ENCODE measurements at regions not wholly inside any gene's neighbourhood (a gene's known extent, or its start where the extent isn't known, plus 50 kb on each side); places are given as distances from the start of the nearest gene placed in this dataset.

DNA sequence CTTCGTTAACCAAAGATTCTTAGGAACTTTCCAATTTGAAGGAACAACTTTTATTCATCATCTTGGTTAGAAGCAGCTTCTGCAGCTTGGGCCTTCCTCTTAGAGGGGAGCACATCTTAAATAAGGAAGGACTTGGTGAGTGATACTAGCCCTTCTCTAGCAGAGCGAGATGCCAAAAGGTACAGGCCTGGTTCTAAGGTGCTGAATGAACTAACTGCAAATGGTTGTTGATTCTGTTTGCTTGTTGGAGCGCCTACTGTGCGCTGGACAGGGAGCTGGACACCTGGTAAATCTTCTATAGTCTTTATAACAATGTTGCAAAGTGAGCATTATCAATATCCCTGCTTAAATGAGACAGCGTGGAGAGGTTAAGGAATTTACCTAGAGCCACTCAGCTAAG is 127.1 kb downstream of the MYCN start (continued):
- TF ChIP-seq, protein P1, sequence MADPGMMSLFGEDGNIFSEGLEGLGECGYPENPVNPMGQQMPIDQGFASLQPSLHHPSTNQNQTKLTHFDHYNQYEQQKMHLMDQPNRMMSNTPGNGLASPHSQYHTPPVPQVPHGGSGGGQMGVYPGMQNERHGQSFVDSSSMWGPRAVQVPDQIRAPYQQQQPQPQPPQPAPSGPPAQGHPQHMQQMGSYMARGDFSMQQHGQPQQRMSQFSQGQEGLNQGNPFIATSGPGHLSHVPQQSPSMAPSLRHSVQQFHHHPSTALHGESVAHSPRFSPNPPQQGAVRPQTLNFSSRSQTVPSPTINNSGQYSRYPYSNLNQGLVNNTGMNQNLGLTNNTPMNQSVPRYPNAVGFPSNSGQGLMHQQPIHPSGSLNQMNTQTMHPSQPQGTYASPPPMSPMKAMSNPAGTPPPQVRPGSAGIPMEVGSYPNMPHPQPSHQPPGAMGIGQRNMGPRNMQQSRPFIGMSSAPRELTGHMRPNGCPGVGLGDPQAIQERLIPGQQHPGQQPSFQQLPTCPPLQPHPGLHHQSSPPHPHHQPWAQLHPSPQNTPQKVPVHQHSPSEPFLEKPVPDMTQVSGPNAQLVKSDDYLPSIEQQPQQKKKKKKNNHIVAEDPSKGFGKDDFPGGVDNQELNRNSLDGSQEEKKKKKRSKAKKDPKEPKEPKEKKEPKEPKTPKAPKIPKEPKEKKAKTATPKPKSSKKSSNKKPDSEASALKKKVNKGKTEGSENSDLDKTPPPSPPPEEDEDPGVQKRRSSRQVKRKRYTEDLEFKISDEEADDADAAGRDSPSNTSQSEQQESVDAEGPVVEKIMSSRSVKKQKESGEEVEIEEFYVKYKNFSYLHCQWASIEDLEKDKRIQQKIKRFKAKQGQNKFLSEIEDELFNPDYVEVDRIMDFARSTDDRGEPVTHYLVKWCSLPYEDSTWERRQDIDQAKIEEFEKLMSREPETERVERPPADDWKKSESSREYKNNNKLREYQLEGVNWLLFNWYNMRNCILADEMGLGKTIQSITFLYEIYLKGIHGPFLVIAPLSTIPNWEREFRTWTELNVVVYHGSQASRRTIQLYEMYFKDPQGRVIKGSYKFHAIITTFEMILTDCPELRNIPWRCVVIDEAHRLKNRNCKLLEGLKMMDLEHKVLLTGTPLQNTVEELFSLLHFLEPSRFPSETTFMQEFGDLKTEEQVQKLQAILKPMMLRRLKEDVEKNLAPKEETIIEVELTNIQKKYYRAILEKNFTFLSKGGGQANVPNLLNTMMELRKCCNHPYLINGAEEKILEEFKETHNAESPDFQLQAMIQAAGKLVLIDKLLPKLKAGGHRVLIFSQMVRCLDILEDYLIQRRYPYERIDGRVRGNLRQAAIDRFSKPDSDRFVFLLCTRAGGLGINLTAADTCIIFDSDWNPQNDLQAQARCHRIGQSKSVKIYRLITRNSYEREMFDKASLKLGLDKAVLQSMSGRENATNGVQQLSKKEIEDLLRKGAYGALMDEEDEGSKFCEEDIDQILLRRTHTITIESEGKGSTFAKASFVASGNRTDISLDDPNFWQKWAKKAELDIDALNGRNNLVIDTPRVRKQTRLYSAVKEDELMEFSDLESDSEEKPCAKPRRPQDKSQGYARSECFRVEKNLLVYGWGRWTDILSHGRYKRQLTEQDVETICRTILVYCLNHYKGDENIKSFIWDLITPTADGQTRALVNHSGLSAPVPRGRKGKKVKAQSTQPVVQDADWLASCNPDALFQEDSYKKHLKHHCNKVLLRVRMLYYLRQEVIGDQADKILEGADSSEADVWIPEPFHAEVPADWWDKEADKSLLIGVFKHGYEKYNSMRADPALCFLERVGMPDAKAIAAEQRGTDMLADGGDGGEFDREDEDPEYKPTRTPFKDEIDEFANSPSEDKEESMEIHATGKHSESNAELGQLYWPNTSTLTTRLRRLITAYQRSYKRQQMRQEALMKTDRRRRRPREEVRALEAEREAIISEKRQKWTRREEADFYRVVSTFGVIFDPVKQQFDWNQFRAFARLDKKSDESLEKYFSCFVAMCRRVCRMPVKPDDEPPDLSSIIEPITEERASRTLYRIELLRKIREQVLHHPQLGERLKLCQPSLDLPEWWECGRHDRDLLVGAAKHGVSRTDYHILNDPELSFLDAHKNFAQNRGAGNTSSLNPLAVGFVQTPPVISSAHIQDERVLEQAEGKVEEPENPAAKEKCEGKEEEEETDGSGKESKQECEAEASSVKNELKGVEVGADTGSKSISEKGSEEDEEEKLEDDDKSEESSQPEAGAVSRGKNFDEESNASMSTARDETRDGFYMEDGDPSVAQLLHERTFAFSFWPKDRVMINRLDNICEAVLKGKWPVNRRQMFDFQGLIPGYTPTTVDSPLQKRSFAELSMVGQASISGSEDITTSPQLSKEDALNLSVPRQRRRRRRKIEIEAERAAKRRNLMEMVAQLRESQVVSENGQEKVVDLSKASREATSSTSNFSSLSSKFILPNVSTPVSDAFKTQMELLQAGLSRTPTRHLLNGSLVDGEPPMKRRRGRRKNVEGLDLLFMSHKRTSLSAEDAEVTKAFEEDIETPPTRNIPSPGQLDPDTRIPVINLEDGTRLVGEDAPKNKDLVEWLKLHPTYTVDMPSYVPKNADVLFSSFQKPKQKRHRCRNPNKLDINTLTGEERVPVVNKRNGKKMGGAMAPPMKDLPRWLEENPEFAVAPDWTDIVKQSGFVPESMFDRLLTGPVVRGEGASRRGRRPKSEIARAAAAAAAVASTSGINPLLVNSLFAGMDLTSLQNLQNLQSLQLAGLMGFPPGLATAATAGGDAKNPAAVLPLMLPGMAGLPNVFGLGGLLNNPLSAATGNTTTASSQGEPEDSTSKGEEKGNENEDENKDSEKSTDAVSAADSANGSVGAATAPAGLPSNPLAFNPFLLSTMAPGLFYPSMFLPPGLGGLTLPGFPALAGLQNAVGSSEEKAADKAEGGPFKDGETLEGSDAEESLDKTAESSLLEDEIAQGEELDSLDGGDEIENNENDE (IDR thresholded peaks at IDR 0.05; ENCODE audit: insufficient replicate concordance, low read length) = no peak
- TF ChIP-seq HDAC2 (IDR thresholded peaks at IDR 0.05; ENCODE audit: borderline replicate concordance in 1 of 2, low read depth in 2 of 2, low read length in 2 of 2) (no peak), KDM1A (IDR thresholded peaks at IDR 0.05; ENCODE audit: borderline replicate concordance, low read length) (no peak), PHF8 (conservative IDR thresholded peaks at IDR 0.05; ENCODE audit: low read depth, low read length) (no peak), POLR2A (IDR thresholded peaks at IDR 0.05; ENCODE audit: control extremely low read depth in 1 of 2, low read depth in 2 of 2, low read length in 2 of 2) (no peak), SP2 (IDR thresholded peaks at IDR 0.05; ENCODE audit: low read length) (no peak), GTF2F1 (IDR thresholded peaks at IDR 0.05; ENCODE audit: borderline replicate concordance, low read depth, low read length) (no peak), EP300 (IDR thresholded peaks at IDR 0.05; ENCODE audit: borderline replicate concordance in 1 of 2, low read depth in 2 of 2, low read length in 2 of 2) (no peak), RFX5 (IDR thresholded peaks at IDR 0.05; ENCODE audit: borderline replicate concordance, low read depth, low read length) (no peak), FOSL1 (IDR thresholded peaks at IDR 0.05; ENCODE audit: insufficient read depth, low read depth, low read length) (no peak), CEBPB (IDR thresholded peaks at IDR 0.05; ENCODE audit: low read depth, low read length) (no peak)
- TF ChIP-seq, protein P2, sequence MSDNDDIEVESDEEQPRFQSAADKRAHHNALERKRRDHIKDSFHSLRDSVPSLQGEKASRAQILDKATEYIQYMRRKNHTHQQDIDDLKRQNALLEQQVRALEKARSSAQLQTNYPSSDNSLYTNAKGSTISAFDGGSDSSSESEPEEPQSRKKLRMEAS (IDR thresholded peaks at IDR 0.05) = no peak

Measured in H1 (cell line).